HG02840 (cell line): ENCODE measurements at regions not wholly inside any gene's neighbourhood (a gene's known extent, or its start where the extent isn't known, plus 50 kb on each side); places are given as distances from the start of the nearest gene placed in this dataset.

ENCODE experiments used
- ATAC-seq: cut with Tn5 transposase; IDR thresholded peaks from one replicate; pipeline ENCODE4 v1.9.1; 2021; ENCODE audit warnings: mild to moderate bottlenecking, moderate library complexity, moderate number of reproducible peaks; ENCODE audit not compliant: unreplicated experiment, low FRiP score

GRCh38 chr3:102176333-102177050, 258.3 kb upstream of the ZPLD1 start:
- ATAC-seq, result no peak

- no peak for ATAC-seq
These were observed 257.6 kb upstream of the ZPLD1 start for GRCh38 chr3:102177075-102177755.

DNA sequence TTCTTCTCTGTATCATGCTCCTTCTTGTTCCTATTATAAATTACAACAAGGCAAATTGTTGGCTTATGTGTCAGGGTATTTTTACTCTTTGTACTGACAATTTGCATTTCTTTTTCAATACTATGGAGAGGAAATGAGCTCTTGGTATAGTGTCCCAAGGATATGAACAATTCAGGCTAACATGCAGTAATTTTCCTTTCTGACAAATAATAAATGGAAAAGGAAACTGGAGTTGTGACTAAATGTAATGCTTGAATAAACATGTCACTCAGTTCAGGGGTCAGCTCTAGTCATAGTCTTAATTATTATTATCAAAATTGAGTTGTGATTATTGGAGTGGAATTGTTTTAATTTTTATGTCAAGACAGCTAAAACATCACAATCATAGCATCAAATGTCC, 256.0 kb upstream of the ZPLD1 start:
- no peak for ATAC-seq

DNA sequence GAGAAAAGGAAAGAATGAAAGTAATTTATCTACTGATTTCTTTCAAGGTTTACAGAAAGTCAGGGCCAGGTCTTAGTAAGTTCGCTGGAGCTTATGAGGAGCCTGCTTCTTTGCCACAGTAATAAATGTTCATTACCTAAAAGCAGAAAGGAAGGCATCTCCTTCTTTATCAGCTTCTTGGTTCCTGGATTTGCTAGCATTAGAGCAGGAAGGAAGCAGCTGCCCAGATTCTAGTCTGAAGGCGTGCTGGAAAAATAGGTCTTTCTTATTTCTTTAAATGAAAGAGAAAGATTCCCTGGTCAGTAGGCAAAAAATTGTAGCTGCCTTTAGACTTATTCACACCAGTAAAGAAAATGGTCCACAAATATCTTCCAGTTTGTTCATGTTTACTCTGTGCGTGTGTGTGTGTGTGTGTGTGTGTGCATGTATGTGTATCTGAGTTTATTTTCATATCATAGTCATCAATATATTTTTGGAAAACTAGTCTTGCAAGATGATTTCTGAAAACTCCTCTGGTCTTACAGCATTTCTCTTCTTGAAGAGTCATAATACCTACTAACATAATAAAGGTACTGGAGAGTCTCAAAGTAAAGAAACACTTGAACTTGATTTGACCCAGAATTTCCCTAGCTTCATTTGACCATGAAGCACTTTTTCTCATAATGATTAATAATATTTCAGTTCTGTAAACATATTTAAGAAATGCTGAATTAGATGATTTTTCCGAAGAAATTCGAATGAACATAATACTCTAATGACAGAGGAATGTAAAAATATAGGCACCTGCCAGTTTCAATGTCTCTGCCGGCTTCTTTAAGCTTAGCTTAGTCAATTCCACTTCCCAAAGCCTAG, 255.3 kb upstream of the ZPLD1 start:
- ATAC-seq, result peak; percentile 61

DNA sequence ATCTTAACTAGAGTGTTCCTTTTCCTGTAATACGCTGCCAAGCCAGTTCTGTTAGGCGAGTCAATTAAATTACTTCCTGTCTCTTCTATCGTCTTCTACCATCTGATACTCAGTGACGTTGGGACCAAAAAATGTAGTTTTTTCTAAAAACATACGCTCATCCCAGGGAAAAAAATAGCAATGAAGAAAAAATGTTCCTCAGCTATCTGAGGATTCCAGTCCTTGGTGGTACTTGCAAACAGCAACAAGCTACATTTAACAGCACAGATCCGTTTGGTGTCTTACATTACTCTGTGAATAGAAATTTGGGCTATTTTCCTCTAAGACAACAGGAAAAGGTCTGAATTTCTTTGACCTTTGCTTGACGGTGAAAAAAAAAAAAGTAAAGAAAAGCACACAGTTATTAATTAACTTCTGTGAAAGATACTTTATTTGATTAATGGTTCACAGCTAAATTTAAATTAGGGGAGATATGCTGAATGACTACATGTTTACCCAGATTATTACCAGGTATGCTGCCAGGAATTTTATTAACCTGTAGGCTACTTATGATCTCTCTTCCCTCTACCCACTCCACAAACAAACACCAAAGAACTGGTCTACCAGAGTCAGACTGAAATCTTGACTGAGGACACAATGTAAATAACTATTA, 254.4 kb upstream of the ZPLD1 start:
- ATAC-seq, result peak; percentile 31

- ATAC-seq, result no peak
These were observed 253.5 kb upstream of the ZPLD1 start for GRCh38 chr3:102181175-102181920.

DNA sequence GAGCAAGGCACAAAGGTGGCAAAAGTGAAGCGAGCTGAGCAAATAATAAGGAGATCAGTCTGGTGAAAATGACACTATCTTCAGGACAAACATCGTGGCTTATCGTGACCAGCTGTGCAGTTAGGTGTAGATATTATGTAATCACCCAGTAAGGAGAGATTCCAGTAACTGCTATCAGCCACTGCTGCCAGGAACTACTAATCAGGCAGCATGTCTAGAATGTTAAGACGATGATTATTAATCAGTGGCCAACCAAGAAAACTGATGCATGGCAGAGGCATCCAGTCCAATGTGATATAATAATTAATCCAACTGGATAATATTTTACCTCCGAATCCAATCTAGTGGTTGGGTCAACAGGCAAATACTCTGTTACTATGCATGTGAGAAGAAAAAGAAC, 252.7 kb upstream of the ZPLD1 start:
- no peak for ATAC-seq

- ATAC-seq, result no peak
These were observed 251.6 kb upstream of the ZPLD1 start for GRCh38 chr3:102183186-102183585.

DNA sequence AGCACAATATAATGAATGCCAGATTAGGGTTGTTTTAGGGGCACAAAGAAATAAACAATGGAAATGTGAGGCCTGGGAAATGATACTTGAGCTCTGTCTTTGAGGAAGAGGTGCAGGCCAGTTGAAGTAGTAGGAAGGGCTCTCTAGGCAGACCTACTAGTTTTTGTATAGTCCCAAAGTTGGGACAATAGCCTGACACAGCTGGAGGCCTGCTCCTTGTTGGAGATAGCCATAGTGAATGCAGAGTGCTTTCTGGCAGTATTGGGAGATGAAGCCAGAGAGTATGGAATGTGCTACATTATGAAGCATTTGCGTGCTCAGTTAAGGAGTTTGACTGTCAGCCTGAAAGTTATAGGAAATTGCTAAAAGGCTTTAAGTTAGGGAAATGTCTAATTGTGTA, 251.2 kb upstream of the ZPLD1 start:
- ATAC-seq, result no peak

DNA sequence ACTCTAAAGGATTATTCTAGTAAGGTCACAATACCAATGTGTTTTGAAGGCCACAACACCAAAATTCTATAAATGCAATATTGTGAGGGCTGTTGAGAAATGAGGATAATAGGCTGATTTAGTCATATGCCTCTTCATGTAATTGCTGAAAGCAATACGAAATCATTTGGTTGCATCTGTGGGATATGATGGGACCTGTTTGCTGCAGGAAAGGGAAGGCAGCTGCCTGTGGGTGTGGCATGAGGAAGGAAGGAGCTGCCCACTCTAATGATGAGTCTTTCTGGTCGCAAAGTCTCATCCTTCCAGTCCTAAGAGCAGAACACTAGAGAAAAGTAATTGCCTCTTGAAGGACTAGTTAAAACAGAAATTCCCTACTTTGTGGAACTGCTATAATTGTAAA, 245.3 kb upstream of the ZPLD1 start:
- no peak for ATAC-seq

DNA sequence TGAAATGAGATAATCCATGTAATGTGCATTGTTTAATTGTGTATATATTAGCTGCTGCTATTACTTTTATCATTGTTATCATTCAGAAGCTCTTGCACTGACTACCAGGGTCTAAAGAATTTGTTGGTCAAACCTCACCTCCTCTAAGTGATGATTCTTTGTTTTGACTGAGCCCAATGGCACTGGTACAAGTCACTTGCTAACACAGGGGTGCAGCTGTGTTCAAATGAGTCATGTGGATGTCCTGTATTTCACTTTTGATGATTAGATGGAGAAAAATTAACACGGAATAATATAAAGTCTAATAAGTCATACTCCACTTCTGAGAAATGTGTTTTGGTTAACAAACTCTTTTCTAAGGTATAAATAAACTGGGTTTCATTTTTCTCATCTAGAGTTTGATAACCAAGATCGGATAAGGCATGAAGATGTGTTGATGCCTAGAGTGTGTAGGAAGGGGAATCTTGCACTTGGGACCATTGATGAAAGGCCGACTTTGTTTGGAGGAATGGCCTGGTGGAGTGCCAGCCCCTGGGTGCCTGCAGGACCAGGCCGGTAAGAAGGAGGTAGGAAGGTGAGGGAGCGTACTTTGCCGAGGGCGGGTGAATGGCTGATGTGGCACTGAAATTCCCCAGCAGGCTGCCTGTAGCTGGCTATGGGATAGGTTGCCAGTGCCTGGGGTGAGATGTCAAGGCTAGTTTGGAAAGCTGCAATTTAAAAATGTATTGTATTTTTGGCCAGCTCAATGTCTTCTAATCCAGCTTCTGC, 244.7 kb upstream of the ZPLD1 start:
- ATAC-seq, result no peak

DNA sequence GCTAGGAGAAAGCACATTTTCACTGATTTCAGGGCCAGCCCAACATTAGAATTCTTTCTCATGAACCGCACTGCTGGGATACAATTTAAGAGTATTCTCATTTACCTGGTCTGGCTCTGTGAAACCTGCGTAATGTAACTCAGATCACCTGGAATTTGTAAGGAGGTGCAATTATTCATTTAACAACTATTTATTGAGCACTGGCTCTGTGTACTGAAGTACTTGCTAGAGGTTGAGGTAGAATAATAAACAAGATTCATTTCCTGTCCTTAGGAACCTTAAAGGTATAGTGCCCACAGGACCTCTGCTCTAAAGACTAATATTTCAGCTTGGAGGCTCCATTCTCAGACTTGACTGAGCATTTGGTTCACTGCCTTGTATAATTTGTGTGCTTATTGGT, 242.2 kb upstream of the ZPLD1 start:
- ATAC-seq, result no peak

GRCh38 chr3:102193255-102193654, 241.6 kb upstream of the ZPLD1 start:
- no peak for ATAC-seq

- ATAC-seq, result no peak
These were observed 240.8 kb upstream of the ZPLD1 start for GRCh38 chr3:102194001-102194400.

DNA sequence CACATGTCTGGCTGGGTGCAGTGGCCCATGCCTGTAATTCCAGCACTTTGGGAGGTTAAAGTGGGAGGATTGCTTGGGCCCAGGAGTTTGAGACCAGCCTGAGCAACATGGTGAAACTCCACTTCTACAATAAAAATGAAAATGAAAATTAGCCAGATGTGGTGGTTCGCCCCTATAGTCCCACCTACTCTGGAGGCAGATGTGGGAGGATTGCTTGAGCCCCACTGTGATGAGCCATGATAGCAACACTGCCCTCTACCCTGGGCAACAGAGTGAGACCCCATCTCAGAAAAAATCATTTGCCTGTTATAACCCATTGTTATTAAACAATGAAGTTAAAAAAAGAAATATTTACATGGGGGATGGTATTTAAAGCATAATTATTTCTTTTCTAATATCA, 240.1 kb upstream of the ZPLD1 start:
- ATAC-seq, result no peak

DNA sequence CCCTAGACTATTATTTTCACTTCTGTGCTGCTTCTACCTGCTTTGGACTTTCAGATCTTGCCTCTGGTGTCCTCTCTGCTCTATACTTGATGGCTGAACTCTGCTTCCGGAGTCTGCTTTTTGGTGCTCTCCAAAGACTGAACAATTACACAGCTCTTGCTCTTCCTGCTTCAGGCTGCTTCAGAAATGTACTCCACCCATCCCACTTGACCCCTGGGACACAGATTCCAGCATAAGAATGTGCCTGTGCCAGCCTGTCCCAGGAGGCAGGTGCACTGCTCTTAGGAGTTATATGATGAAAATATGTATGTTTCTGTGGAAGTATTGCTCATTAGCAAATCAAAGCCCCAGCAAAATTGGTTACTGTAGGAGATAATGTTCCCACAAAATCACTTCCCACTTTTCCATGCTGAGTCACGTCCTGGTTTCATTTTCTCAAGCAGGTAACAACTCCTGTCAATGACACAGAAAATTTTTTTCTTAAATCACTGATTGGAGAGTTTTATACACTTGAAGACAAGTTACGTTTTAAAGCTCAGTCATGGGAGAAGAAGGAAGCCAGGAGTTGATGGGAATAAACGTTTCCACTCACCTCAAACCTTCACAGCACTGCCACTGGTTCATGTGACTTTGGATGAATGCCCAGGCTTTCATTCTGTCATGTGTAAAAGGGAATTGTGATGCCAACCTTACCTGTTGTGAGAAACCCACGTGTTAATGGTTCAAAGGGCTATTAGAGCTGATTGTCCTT, 239.4 kb upstream of the ZPLD1 start:
- no peak for ATAC-seq

DNA sequence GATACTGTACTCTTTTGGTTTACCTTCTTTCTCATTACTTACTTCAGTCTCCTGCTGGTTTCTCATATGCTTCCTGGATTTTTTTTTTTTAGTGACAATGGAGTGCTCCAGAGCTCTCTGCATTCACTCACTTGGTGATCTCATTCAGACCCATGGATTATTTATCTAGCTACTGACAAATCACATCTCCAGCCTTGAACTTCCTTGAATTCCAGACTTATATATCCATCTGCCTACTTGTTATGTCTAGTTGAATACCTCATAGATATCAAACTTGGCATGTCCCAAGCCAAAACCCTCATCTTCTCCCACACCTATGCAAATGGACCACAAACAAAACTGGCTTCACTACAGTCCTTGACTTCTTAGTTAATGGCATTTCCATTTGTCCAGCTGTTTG, 234.7 kb upstream of the ZPLD1 start:
- ATAC-seq, result no peak

DNA sequence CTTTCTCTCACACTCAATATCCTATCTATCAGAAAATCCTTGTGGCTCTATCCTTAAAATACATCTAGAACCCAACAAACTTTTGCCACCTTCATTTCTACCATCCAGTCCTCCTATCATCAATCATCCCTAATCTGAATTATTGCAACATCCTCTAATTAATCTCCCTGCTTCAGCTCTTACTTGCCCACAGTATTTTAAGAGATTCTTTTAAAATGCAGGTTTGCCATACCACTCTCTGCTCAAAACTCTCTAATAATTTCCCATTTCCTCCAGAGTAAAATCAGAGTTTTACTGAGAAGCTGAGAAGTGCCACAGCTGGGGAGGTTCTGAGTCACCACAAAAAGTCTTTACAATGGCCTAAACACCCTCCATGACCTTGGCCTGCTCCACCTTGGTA, 234.3 kb upstream of the ZPLD1 start:
- ATAC-seq, result no peak

GRCh38 chr3:102205647-102206046, 229.2 kb upstream of the ZPLD1 start:
- no peak for ATAC-seq
